K562 (cell line): ENCODE measurements at regions not wholly inside any gene's neighbourhood (a gene's known extent, or its start where the extent isn't known, plus 50 kb on each side); places are given as distances from the start of the nearest gene placed in this dataset.

Source experiments
- CBX8 ChIP-seq: fragments of 200-600 bp; sonication (generic); IDR thresholded peaks from 2 replicates; pipeline ENCODE4 v1.6.1; 2012; ENCODE audit warnings: borderline replicate concordance, mixed run types, low read depth, mild to moderate bottlenecking, moderate library complexity, mixed read lengths, low read length, control low read depth, inconsistent platforms; ENCODE audit not compliant: poor library complexity, severe bottlenecking; ENCODE audit errors: extremely low read depth
- CTCF ChIP-seq, 3 experiments: IDR thresholded peaks in 2 of 3; conservative IDR thresholded peaks in 1 of 3; 2 replicates each; pipeline ENCODE4 v1.5.1; 2011 to 2012; ENCODE audit warnings: low read length in 3 of 3, mild to moderate bottlenecking in 3 of 3, control low read depth in 2 of 3, improper control_type of control experiment in 1 of 3, inconsistent platforms in 1 of 3, low read depth in 1 of 3, mixed read lengths in 1 of 3, moderate library complexity in 1 of 3; ENCODE audit not compliant: insufficient read depth in 2 of 3
- FOXP1 ChIP-seq: sonication (generic); formaldehyde crosslinking; IDR thresholded peaks from 2 replicates; pipeline ENCODE4 v1.8.0; 2022; ENCODE audit warnings: mild to moderate bottlenecking, missing genetic modification reagents
- HMG20B ChIP-seq: fragments of 250-450 bp; sonication (Bioruptor Pico); IDR thresholded peaks from 2 replicates; pipeline ENCODE4 v1.5.0; 2021; ENCODE audit warnings: mild to moderate bottlenecking
- KDM2B ChIP-seq: fragments of 250-450 bp; sonication (Bioruptor Pico); IDR thresholded peaks from 2 replicates; pipeline ENCODE4 v1.8.0; 2021; ENCODE audit warnings: mild to moderate bottlenecking, moderate library complexity
- PCBP1 ChIP-seq: fragments of 200-400 bp; formaldehyde crosslinking; IDR thresholded peaks from 2 replicates; pipeline ENCODE4 v1.6.1; 2018; ENCODE audit warnings: mild to moderate bottlenecking, low read depth, low read length; ENCODE audit not compliant: poor library complexity, severe bottlenecking
- PHB2 ChIP-seq: fragments of 450-650 bp; IDR thresholded peaks from 2 replicates; pipeline ENCODE4 v1.6.1; 2017; ENCODE audit warnings: low read depth
- PHF8 ChIP-seq: fragments of 200-600 bp; sonication (generic); IDR thresholded peaks from 2 replicates; pipeline ENCODE4 v1.6.1; 2012; ENCODE audit warnings: mixed run types, mild to moderate bottlenecking, inconsistent platforms, low read length, moderate library complexity, borderline replicate concordance
- PURB ChIP-seq: sonication (generic); formaldehyde crosslinking; IDR thresholded peaks from 2 replicates; pipeline ENCODE4 v1.9.0; 2021; ENCODE audit warnings: low read depth, mild to moderate bottlenecking, missing genetic modification reagents
- TARDBP ChIP-seq: fragments of 450-650 bp; IDR thresholded peaks from 2 replicates; pipeline ENCODE4 v1.6.1; 2016
- U2AF2 ChIP-seq: fragments of 200-400 bp; formaldehyde crosslinking; optimal IDR thresholded peaks from 2 replicates; pipeline ENCODE3; 2017; ENCODE audit warnings: low read depth, mild to moderate bottlenecking, low read length
- ZBTB26 ChIP-seq: fragments of 450-650 bp; formaldehyde crosslinking; IDR thresholded peaks from 2 replicates; pipeline ENCODE4 v1.4.0; 2022; ENCODE audit warnings: missing genetic modification characterization
- ZBTB33 ChIP-seq: sonication (generic); formaldehyde crosslinking; IDR thresholded peaks from 2 replicates; pipeline ENCODE4 v1.8.1; 2023; ENCODE audit warnings: mild to moderate bottlenecking, missing genetic modification reagents
- ZNF316 ChIP-seq: fragments of 450-650 bp; IDR thresholded peaks from 2 replicates; pipeline ENCODE4 v1.6.1; 2016

DNA sequence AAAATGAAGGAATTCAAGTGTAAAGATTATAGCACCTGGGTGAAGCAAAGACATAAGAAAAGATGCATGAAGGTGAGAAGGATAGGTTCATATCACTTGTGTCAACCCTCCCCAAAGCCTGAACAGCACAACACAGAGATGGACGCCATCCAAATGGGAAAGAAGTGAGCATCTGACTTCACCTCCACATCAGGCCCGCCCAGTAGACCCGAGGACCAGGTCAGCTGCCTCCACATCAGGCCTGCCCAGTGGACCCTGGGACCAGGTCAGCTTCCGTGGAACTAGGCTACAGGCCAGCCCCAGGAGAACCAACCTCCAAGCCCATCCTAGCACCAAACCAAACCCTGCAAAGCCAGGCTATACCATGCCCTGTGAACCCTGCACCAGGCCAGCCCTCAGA is 862.9 kb downstream of the UQCRFS1 start:
- TF ChIP-seq ZBTB33 (CRISPR knock-in tag), result no peak
- TF ChIP-seq ZBTB26, result no peak
- TF ChIP-seq U2AF2, result no peak
- no peak for TF ChIP-seq CTCF (IDR thresholded peaks at IDR 0.05 in 2 of 3, conservative IDR thresholded peaks at IDR 0.05 in 1 of 3; ENCODE audit: insufficient read depth in 2 of 3, low read depth in 1 of 3, low read length in 3 of 3)
- TF ChIP-seq CBX8, result no peak
- TF ChIP-seq FOXP1 (CRISPR knock-in tag), result no peak
- no peak for TF ChIP-seq TARDBP
- TF ChIP-seq ZNF316, result no peak
- TF ChIP-seq PCBP1, result no peak
- TF ChIP-seq PURB (CRISPR knock-in tag), result no peak
- no peak for TF ChIP-seq KDM2B (CRISPR knock-in tag)
- TF ChIP-seq HMG20B (CRISPR knock-in tag), result no peak
- TF ChIP-seq PHB2, result no peak
- TF ChIP-seq PHF8, result no peak
